K562 (cell line): ENCODE measurements at regions not wholly inside any gene's neighbourhood (a gene's known extent, or its start where the extent isn't known, plus 50 kb on each side); places are given as distances from the start of the nearest gene placed in this dataset.

Experiments
- POU5F1 ChIP-seq: fragments of 150-350 bp; IDR thresholded peaks from 2 replicates; pipeline ENCODE4 v1.6.1; 2014; ENCODE audit warnings: borderline replicate concordance, low read length, low read depth, mild to moderate bottlenecking; ENCODE audit not compliant: partially characterized antibody
- SMAD4 ChIP-seq: fragments of 250-450 bp; sonication (Bioruptor Pico); conservative IDR thresholded peaks from 2 replicates; pipeline ENCODE4 v1.8.0; 2021; ENCODE audit warnings: inconsistent platforms, mild to moderate bottlenecking, moderate library complexity
- U2AF2 ChIP-seq: fragments of 200-400 bp; formaldehyde crosslinking; optimal IDR thresholded peaks from 2 replicates; pipeline ENCODE3; 2017; ENCODE audit warnings: low read depth, mild to moderate bottlenecking, low read length
- ZBTB49 ChIP-seq: sonication (generic); formaldehyde crosslinking; IDR thresholded peaks from 2 replicates; pipeline ENCODE4 v1.8.0; 2022; ENCODE audit warnings: missing genetic modification reagents, mild to moderate bottlenecking, borderline replicate concordance
- TF ChIP-seq, protein P1 (sequence below): sonication (generic); formaldehyde crosslinking; IDR thresholded peaks from 2 replicates; pipeline ENCODE4 v1.5.0; 2020; ENCODE audit warnings: missing genetic modification reagents

DNA sequence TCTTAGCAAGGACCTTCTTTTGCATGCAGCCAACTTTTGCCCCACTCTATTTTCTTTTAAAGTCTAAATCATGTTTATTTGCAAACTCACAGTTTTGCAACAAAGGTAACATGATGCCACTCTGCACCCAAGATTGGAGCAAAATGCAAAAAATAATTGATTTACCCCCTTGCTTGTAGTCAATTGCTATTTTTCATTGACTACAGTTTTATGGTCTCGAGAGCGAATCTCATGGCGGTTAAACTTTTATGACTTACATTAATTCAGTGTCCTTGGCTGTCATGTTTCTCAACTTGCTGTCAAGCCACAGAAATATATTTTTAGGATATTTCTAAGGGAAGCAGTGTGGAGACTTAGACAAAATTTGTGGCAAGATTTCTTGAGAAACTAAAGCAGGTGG, 110.0 kb upstream of the JCAD start:
- TF ChIP-seq SMAD4 (CRISPR knock-in tag) (no peak), U2AF2 (no peak), ZBTB49 (CRISPR knock-in tag) (no peak), POU5F1 (no peak)
- TF ChIP-seq, protein P1, sequence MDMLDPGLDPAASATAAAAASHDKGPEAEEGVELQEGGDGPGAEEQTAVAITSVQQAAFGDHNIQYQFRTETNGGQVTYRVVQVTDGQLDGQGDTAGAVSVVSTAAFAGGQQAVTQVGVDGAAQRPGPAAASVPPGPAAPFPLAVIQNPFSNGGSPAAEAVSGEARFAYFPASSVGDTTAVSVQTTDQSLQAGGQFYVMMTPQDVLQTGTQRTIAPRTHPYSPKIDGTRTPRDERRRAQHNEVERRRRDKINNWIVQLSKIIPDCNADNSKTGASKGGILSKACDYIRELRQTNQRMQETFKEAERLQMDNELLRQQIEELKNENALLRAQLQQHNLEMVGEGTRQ (CRISPR knock-in tag) = no peak
